OCI-M1 (cell line): ENCODE measurements at regions not wholly inside any gene's neighbourhood (a gene's known extent, or its start where the extent isn't known, plus 50 kb on each side); places are given as distances from the start of the nearest gene placed in this dataset.

Source experiments
- DNase-seq: peaks from one replicate; lab custom pipeline; 2025; lab: John Stamatoyannopoulos, UW

GRCh38 chr6:50217841-50218240 lies 168.1 kb upstream of the DEFB112 start:
- DNase-seq = no peak

- DNase-seq = no peak
Observed at GRCh38 chr6:50236164-50236563, 186.4 kb upstream of the DEFB112 start.

- no peak for DNase-seq
Observed at GRCh38 chr6:50239853-50240252, 190.1 kb upstream of the DEFB112 start.

GRCh38 chr6:50240986-50241385 lies 191.3 kb upstream of the DEFB112 start:
- no peak for DNase-seq

- DNase-seq = no peak
Observed at GRCh38 chr6:50249493-50249892, 199.8 kb upstream of the DEFB112 start.

- no peak for DNase-seq
Observed at GRCh38 chr6:50257322-50257721, 207.6 kb upstream of the DEFB112 start.

GRCh38 chr6:50259903-50260302 lies 210.2 kb upstream of the DEFB112 start:
- no peak for DNase-seq

GRCh38 chr6:50264995-50265571 lies 215.4 kb upstream of the DEFB112 start:
- DNase-seq = peak; percentile 52

- peak; percentile 57 for DNase-seq
Observed at GRCh38 chr6:50270415-50270814, 220.7 kb upstream of the DEFB112 start.

- DNase-seq = peak; percentile 82
Observed at GRCh38 chr6:50271266-50271665, 221.5 kb upstream of the DEFB112 start.

GRCh38 chr6:50271817-50272216 lies 222.1 kb upstream of the DEFB112 start:
- DNase-seq = no peak

- no peak for DNase-seq
Observed at GRCh38 chr6:50272611-50273010, 222.9 kb upstream of the DEFB112 start.

GRCh38 chr6:50276771-50277261 lies 227.1 kb upstream of the DEFB112 start:
- no peak for DNase-seq

- no peak for DNase-seq
Observed at GRCh38 chr6:50277774-50278173, 228.0 kb upstream of the DEFB112 start.

GRCh38 chr6:50278663-50279062 lies 228.9 kb upstream of the DEFB112 start:
- DNase-seq = peak; percentile 77

GRCh38 chr6:50285735-50286134 lies 236.0 kb upstream of the DEFB112 start:
- no peak for DNase-seq

GRCh38 chr6:50288241-50288640 lies 238.5 kb upstream of the DEFB112 start:
- no peak for DNase-seq

GRCh38 chr6:50288881-50289280 lies 239.2 kb upstream of the DEFB112 start:
- no peak for DNase-seq

- no peak for DNase-seq
Observed at GRCh38 chr6:50289366-50289765, 239.6 kb upstream of the DEFB112 start.

GRCh38 chr6:50301307-50301706 lies 251.6 kb upstream of the DEFB112 start:
- no peak for DNase-seq

- peak; percentile 26 for DNase-seq
Observed at GRCh38 chr6:50305660-50306059, 255.9 kb upstream of the DEFB112 start.

- DNase-seq = no peak
Observed at GRCh38 chr6:50318536-50318935, 268.8 kb upstream of the DEFB112 start.

- DNase-seq = no peak
Observed at GRCh38 chr6:50330347-50330746, 280.6 kb upstream of the DEFB112 start.

- no peak for DNase-seq
Observed at GRCh38 chr6:50330963-50331362, 281.2 kb upstream of the DEFB112 start.
